ENCODE measurements at regions not wholly inside any gene's neighbourhood (a gene's known extent, or its start where the extent isn't known, plus 50 kb on each side); places are given as distances from the start of the nearest gene placed in this dataset.

DNA sequence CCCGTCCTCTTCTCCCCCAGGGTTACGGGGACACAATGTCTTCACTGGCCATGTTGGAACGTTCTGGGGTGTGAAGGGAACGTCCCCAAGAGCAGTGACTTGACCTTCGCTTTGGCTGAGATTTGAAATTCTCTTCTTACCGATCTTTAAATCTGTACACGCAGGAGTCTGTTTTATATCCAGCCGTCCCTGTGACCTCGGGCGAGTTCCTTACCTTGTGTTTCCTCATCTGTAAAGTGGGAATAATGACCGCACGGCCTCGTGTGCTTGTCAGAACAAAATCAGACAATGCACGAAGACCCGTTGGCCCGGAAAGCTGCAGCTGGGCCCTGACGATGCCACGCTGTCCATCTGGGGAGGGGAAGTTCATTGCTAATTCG, 454.3 kb downstream of the PREX1 start (continued):
- TF ChIP-seq, protein P1, sequence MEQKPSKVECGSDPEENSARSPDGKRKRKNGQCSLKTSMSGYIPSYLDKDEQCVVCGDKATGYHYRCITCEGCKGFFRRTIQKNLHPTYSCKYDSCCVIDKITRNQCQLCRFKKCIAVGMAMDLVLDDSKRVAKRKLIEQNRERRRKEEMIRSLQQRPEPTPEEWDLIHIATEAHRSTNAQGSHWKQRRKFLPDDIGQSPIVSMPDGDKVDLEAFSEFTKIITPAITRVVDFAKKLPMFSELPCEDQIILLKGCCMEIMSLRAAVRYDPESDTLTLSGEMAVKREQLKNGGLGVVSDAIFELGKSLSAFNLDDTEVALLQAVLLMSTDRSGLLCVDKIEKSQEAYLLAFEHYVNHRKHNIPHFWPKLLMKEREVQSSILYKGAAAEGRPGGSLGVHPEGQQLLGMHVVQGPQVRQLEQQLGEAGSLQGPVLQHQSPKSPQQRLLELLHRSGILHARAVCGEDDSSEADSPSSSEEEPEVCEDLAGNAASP (CRISPR knock-in tag; IDR thresholded peaks at IDR 0.05; ENCODE audit: borderline replicate concordance), result no peak
- TF ChIP-seq, protein P2, sequence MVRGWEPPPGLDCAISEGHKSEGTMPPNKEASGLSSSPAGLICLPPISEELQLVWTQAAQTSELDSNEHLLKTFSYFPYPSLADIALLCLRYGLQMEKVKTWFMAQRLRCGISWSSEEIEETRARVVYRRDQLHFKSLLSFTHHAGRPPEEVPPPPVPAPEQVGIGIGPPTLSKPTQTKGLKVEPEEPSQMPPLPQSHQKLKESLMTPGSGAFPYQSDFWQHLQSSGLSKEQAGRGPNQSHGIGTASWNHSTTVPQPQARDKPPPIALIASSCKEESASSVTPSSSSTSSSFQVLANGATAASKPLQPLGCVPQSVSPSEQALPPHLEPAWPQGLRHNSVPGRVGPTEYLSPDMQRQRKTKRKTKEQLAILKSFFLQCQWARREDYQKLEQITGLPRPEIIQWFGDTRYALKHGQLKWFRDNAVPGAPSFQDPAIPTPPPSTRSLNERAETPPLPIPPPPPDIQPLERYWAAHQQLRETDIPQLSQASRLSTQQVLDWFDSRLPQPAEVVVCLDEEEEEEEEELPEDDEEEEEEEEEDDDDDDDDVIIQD (CRISPR knock-in tag; IDR thresholded peaks at IDR 0.05; ENCODE audit: low read depth), result no peak
- TF ChIP-seq, protein P3, sequence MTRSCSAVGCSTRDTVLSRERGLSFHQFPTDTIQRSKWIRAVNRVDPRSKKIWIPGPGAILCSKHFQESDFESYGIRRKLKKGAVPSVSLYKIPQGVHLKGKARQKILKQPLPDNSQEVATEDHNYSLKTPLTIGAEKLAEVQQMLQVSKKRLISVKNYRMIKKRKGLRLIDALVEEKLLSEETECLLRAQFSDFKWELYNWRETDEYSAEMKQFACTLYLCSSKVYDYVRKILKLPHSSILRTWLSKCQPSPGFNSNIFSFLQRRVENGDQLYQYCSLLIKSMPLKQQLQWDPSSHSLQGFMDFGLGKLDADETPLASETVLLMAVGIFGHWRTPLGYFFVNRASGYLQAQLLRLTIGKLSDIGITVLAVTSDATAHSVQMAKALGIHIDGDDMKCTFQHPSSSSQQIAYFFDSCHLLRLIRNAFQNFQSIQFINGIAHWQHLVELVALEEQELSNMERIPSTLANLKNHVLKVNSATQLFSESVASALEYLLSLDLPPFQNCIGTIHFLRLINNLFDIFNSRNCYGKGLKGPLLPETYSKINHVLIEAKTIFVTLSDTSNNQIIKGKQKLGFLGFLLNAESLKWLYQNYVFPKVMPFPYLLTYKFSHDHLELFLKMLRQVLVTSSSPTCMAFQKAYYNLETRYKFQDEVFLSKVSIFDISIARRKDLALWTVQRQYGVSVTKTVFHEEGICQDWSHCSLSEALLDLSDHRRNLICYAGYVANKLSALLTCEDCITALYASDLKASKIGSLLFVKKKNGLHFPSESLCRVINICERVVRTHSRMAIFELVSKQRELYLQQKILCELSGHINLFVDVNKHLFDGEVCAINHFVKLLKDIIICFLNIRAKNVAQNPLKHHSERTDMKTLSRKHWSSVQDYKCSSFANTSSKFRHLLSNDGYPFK (CRISPR knock-in tag; IDR thresholded peaks at IDR 0.05; ENCODE audit: borderline replicate concordance), result no peak
- TF ChIP-seq ATF7 (IDR thresholded peaks at IDR 0.05) (no peak), ATF7 (CRISPR knock-in tag; IDR thresholded peaks at IDR 0.05) (no peak), WIZ (CRISPR knock-in tag; IDR thresholded peaks at IDR 0.05) (no peak), CHD4 (IDR thresholded peaks at IDR 0.05; ENCODE audit: borderline replicate concordance, low read length) (peak; percentile 80), ZNF30 (CRISPR knock-in tag; IDR thresholded peaks at IDR 0.05) (no peak), ARID3A (IDR thresholded peaks at IDR 0.05; ENCODE audit: low read depth, low read length) (no peak), ZBTB38 (CRISPR knock-in tag; IDR thresholded peaks at IDR 0.05) (peak; percentile 11), SIN3A (IDR thresholded peaks at IDR 0.05; ENCODE audit: borderline replicate concordance, low read depth, low read length) (no peak), ZNF501 (CRISPR knock-in tag; IDR thresholded peaks at IDR 0.05) (no peak), SAFB2 (CRISPR knock-in tag; IDR thresholded peaks at IDR 0.05; ENCODE audit: borderline replicate concordance, low read depth) (no peak), ZNF678 (CRISPR knock-in tag; IDR thresholded peaks at IDR 0.05) (0 out of 2 replicates have a peak, but pooled peaks have one; percentile 32), CSRNP2 (CRISPR knock-in tag; conservative IDR thresholded peaks at IDR 0.05; ENCODE audit: low read depth) (no peak), SMARCE1 (IDR thresholded peaks at IDR 0.05; ENCODE audit: borderline replicate concordance) (no peak), ZNF205 (CRISPR knock-in tag; IDR thresholded peaks at IDR 0.05) (no peak)
- TF ChIP-seq, protein P4, sequence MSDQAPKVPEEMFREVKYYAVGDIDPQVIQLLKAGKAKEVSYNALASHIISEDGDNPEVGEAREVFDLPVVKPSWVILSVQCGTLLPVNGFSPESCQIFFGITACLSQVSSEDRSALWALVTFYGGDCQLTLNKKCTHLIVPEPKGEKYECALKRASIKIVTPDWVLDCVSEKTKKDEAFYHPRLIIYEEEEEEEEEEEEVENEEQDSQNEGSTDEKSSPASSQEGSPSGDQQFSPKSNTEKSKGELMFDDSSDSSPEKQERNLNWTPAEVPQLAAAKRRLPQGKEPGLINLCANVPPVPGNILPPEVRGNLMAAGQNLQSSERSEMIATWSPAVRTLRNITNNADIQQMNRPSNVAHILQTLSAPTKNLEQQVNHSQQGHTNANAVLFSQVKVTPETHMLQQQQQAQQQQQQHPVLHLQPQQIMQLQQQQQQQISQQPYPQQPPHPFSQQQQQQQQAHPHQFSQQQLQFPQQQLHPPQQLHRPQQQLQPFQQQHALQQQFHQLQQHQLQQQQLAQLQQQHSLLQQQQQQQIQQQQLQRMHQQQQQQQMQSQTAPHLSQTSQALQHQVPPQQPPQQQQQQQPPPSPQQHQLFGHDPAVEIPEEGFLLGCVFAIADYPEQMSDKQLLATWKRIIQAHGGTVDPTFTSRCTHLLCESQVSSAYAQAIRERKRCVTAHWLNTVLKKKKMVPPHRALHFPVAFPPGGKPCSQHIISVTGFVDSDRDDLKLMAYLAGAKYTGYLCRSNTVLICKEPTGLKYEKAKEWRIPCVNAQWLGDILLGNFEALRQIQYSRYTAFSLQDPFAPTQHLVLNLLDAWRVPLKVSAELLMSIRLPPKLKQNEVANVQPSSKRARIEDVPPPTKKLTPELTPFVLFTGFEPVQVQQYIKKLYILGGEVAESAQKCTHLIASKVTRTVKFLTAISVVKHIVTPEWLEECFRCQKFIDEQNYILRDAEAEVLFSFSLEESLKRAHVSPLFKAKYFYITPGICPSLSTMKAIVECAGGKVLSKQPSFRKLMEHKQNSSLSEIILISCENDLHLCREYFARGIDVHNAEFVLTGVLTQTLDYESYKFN (CRISPR knock-in tag; conservative IDR thresholded peaks at IDR 0.05), result no peak
